Gastroesophageal sphincter (tissue), 4 donors: ENCODE measurements at regions not wholly inside any gene's neighbourhood (a gene's known extent, or its start where the extent isn't known, plus 50 kb on each side); places are given as distances from the start of the nearest gene placed in this dataset.

Experiments
- ATAC-seq: fragments of 150-250 bp; one replicate; pipeline ENCODE4 v1.9.1; 2016; ENCODE audit warnings: mild to moderate bottlenecking, moderate library complexity
- H3K27ac ChIP-seq, 4 donors: fragments of 200-600 bp; sonication (generic) in 3 of 4; 1 replicate in 3 of 4; 2 replicates in 1 of 4; pipeline ENCODE4 v1.5.1; 2016 to 2019
- H3K27me3 ChIP-seq: fragments of 200-600 bp; sonication (generic); one replicate; pipeline ENCODE4 v1.5.1; 2019
- H3K36me3 ChIP-seq, 2 donors: fragments of 200-600 bp; sonication (generic); one replicate each; pipeline ENCODE4 v1.5.1; 2019; ENCODE audit warnings: control low read depth in 1 of 2
- H3K4me1 ChIP-seq, 3 donors: fragments of 200-600 bp; sonication (generic); 1 replicate in 2 of 3; 2 replicates in 1 of 3; pipeline ENCODE4 v1.5.1; 2016 to 2019; ENCODE audit warnings: control low read depth in 2 of 3
- H3K4me3 ChIP-seq, 2 donors: fragments of 200-600 bp; sonication (generic); one replicate each; pipeline ENCODE4 v1.5.1; 2019; ENCODE audit warnings: mild to moderate bottlenecking in 1 of 2, moderate library complexity in 1 of 2
- H3K9me3 ChIP-seq, 3 donors: fragments of 200-600 bp; sonication (generic); one replicate each; pipeline ENCODE4 v1.5.1; 2017 to 2019; ENCODE audit warnings: control low read depth in 2 of 3
- EP300 ChIP-seq: sonication (generic); formaldehyde crosslinking; IDR thresholded peaks from one replicate; pipeline ENCODE4 v1.6.1; 2017; ENCODE audit warnings: antibody characterized with exemption, mild to moderate bottlenecking
- POLR2A ChIP-seq, 2 donors: fragments of 450-650 bp; IDR thresholded peaks; one replicate each; pipeline ENCODE4 v1.6.1; 2017; ENCODE audit warnings: antibody characterized with exemption in 2 of 2, mild to moderate bottlenecking in 2 of 2, moderate library complexity in 1 of 2
- POLR2AphosphoS5 ChIP-seq: sonication (generic); formaldehyde crosslinking; IDR thresholded peaks from one replicate; pipeline ENCODE4 v1.6.1; 2017; ENCODE audit warnings: antibody characterized with exemption
- WGBS, 2 donors: methylation state at CpG; one replicate each; pipeline ENCODE4 v1.1.5; 2018; ENCODE audit warnings: low coverage in 1 of 2; 5-methylcytosine and 5-hydroxymethylcytosine counted together
- TF ChIP-seq, protein P1 (sequence below), 4 experiments: fragments of 200-600 bp in 2 of 4; fragments of 450-650 bp in 2 of 4; sonication (generic) in 1 of 4; IDR thresholded peaks; one replicate each; pipeline ENCODE4 v1.5.1; 2017 to 2019; ENCODE audit warnings: antibody characterized with exemption in 4 of 4, mild to moderate bottlenecking in 2 of 4, moderate library complexity in 2 of 4

DNA sequence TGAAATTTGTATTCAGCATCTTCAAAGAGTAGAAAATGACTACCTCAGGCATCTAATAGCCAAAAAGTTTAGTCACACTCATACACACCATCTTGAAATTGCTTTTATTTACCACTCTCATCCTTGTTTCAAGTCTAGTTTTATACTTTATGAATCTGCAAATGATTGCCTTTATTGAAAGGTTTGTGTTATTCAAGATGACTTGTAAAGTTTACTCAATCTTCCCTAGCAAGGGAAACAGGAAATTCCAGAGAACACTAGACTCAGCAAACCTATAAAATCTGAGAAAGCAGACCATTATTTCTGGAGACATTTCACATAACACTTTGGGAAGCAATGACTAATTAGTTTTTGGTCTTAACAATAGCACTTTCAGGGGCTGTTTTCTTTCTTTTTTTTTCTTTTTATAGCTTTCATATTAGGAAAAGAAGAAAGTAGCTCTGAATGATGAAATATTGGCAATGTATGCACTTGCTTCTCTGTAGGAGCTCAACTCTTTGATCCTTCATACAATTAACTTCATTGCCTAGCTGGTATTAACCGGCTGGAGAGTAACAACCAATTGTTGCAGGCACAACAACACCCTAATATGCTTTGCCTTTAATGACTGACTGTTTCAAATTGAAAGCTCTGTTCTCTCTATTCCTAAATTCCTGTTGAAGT lies 68.9 kb upstream of the HDAC9 start:
- H3K27ac ChIP-seq: no peak overlapping the region
- H3K9me3 ChIP-seq: no peaks in the 10 kb centered on the region
- ATAC-seq: no peak
- H3K27me3 ChIP-seq: no peaks in the 10 kb centered on the region
- 55 to 88% methylated on average over 1 of the region's 1 CpG for WGBS, 2 donors
- no peak overlapping the region for H3K4me3 ChIP-seq
- no peaks in the 10 kb centered on the region for H3K36me3 ChIP-seq
- H3K4me1 ChIP-seq: peaks cover 0 to 27% (median 0%) of the 10 kb centered on the region in 3 donors
- no peak for TF ChIP-seq EP300
- TF ChIP-seq, protein P1, sequence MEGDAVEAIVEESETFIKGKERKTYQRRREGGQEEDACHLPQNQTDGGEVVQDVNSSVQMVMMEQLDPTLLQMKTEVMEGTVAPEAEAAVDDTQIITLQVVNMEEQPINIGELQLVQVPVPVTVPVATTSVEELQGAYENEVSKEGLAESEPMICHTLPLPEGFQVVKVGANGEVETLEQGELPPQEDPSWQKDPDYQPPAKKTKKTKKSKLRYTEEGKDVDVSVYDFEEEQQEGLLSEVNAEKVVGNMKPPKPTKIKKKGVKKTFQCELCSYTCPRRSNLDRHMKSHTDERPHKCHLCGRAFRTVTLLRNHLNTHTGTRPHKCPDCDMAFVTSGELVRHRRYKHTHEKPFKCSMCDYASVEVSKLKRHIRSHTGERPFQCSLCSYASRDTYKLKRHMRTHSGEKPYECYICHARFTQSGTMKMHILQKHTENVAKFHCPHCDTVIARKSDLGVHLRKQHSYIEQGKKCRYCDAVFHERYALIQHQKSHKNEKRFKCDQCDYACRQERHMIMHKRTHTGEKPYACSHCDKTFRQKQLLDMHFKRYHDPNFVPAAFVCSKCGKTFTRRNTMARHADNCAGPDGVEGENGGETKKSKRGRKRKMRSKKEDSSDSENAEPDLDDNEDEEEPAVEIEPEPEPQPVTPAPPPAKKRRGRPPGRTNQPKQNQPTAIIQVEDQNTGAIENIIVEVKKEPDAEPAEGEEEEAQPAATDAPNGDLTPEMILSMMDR (IDR thresholded peaks at IDR 0.05): no peak
- no peak for TF ChIP-seq POLR2AphosphoS5
- TF ChIP-seq POLR2A (IDR thresholded peaks at IDR 0.05): no peak

DNA sequence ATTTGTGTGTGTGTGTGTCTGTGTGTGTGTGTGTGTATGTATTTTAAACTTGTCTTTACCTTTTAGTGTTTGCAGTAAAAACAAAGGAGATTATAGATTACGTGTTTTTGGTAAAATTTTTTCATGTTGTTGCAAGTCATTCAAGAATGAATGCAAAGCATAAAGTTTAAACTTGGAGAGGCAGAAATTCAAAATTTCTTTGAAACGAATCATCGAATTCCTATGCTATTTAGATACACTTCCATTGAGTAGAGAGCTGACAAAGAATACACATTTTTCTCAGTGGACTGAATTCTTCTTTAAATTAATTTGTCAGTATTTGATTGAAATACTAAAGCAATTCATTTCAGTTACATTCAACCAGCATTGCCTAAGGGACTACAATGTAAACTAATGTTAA lies 66.0 kb upstream of the HDAC9 start:
- H3K27me3 ChIP-seq: no peaks in the 10 kb centered on the region
- TF ChIP-seq, protein P1 (IDR thresholded peaks at IDR 0.05): no peak
- TF ChIP-seq EP300 (no peak), POLR2AphosphoS5 (no peak), POLR2A (IDR thresholded peaks at IDR 0.05) (no peak)
- H3K36me3 ChIP-seq: no peaks in the 10 kb centered on the region
- no peaks in the 10 kb centered on the region for H3K9me3 ChIP-seq
- H3K4me1 ChIP-seq: peaks cover 0 to 16% (median 0%) of the 10 kb centered on the region in 3 donors
- 79 to 92% methylated on average over 3 of the region's 3 CpGs for WGBS, 2 donors
- H3K27ac ChIP-seq: no peak overlapping the region
- H3K4me3 ChIP-seq: no peak overlapping the region
- ATAC-seq: no peak

DNA sequence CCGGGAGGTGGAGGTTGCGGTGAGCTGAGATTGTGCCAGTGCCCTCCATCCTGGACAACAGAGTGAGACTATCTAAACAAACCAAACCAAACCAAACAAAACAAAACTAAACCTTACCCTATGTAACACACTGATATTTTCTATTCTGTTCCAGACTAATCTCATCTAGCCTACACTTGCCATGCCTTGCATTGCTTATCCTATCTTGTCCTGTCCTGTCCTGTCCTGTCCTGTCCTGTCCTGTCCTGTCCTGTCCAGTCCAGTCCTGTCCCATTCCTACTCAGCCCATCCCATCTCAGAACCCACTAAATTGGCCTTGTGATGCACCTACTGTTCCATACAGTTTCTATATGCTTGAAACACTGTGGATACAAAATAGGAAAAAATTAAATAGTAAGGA lies 64.7 kb upstream of the HDAC9 start:
- Histone ChIP-seq H3K36me3 (no peaks in the 10 kb centered on the region), H3K27me3 (no peaks in the 10 kb centered on the region), H3K4me1 (peaks cover 0 to 11% (median 0%) of the 10 kb centered on the region in 3 donors), H3K27ac (no peak overlapping the region), H3K9me3 (no peaks in the 10 kb centered on the region), H3K4me3 (no peak overlapping the region)
- TF ChIP-seq POLR2AphosphoS5 (no peak), EP300 (no peak), POLR2A (IDR thresholded peaks at IDR 0.05) (no peak)
- TF ChIP-seq, protein P1 (IDR thresholded peaks at IDR 0.05): no peak
- WGBS, 2 donors: 90 to 96% methylated on average over 2 of the region's 2 CpGs
- ATAC-seq: no peak

DNA sequence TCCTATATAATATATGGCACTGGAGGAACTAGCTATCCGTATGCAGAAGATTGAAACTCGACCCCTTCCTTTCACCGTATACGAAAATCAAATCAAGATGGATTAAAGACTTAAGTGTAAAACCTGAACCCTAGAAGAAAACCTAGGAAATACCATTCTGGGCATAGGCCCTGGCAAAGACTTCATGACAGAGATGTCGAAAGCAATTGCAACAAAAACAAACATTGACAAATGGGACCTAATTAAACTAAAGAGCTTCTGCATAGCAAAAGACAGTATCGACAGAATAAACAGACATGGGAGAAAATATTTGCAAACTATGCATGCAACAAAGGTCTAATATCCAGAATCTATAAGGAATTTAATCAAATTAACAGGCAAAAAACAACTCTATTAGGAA lies 61.4 kb upstream of the HDAC9 start:
- Histone ChIP-seq H3K27me3 (no peaks in the 10 kb centered on the region), H3K4me3 (no peak overlapping the region), H3K27ac (no peak overlapping the region), H3K9me3 (no peaks in the 10 kb centered on the region), H3K36me3 (no peaks in the 10 kb centered on the region), H3K4me1 (no peaks in the 10 kb centered on the region)
- ATAC-seq: no peak
- TF ChIP-seq EP300 (no peak), POLR2AphosphoS5 (no peak), POLR2A (IDR thresholded peaks at IDR 0.05) (no peak)
- TF ChIP-seq, protein P1 (IDR thresholded peaks at IDR 0.05): no peak
- 88 to 91% methylated on average over 6 of the region's 6 CpGs for WGBS, 2 donors

DNA sequence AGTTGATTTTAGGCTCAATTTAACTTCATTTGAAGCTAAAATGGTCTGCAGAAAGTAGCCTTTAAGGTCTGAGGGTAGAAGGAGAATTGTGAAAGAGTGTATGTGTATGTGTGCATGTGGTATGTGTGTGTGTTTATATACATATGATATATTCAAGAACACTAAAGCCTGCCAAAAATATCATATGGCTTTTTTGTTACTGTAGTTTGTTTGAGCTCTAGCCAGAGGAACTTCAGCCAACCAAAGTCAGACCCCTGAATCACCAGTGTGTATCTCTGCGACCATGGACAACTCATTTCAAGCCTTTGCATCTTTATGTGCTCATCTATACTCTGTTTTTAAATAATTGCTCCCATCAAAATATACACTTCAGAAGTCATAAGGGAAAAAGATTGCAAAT lies 58.4 kb upstream of the HDAC9 start:
- 65% methylated on average over 1 of the region's 1 CpG for WGBS, 2 donors

More for the DNA sequence above, 58.4 kb upstream of the HDAC9 start:
- Histone ChIP-seq H3K27me3 (no peaks in the 10 kb centered on the region), H3K36me3 (no peaks in the 10 kb centered on the region), H3K4me3 (no peak overlapping the region), H3K4me1 (no peaks in the 10 kb centered on the region), H3K27ac (no peak overlapping the region), H3K9me3 (no peaks in the 10 kb centered on the region)
- no peak for TF ChIP-seq EP300
- TF ChIP-seq, protein P1 (IDR thresholded peaks at IDR 0.05): no peak
- TF ChIP-seq POLR2AphosphoS5: no peak
- TF ChIP-seq POLR2A (IDR thresholded peaks at IDR 0.05): no peak
- no peak for ATAC-seq
